ENCODE measurements at regions not wholly inside any gene's neighbourhood (a gene's known extent, or its start where the extent isn't known, plus 50 kb on each side); places are given as distances from the start of the nearest gene placed in this dataset.
"Not testable (repeated sequence)": the region's sequence is repeated elsewhere in the genome, so short reads cannot be mapped to it uniquely, and the experiment has no call there.

GRCh38 chr12:75798136-75798926, 233.2 kb downstream of the PHLDA1 start:
- no peak for DNase-seq (ENCODE audit: low read depth, low spot score)

GRCh38 chr12:75795125-75795524, 236.5 kb downstream of the PHLDA1 start:
- DNase-seq (ENCODE audit: low read depth, low spot score) = no peak

DNA sequence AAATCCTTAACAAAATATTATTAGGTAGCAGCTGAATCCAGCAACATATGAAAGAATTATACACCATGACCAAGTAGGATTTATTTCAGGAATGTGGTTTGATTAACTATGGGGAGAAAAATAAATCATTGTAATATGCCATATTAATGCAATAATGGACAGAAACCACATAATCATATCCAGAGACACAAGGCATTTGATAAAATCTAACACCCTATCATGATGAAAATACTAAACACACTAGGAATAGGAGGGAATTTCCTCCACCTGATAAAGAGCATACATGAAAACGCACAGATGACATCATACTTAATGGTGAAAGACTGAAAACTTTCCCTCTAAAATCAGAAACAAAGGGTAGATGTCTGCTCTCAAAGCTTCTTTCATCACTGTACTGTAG, 238.9 kb downstream of the PHLDA1 start:
- DNase-seq (ENCODE audit: low read depth, low spot score) = no peak

DNA sequence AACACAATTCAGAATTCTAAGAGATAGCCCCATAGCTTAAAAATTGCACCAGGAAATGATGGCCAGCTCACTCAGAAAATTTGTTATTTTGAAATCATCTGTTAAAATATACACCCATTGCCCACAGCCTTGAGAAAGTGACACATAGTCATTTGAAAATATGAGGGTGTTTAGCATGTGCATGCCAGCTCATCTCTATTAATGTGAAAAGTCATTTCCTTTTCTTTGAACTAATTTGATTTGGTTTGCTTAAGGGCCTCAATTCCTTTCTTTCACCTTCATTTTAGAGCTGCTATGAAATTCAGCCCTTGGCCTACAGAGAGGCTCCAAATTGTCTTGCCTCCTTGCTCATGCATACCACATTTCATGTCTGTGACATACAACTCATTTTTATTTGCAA, 241.4 kb downstream of the PHLDA1 start:
- DNase-seq (ENCODE audit: low read depth, low spot score) = no peak

DNA sequence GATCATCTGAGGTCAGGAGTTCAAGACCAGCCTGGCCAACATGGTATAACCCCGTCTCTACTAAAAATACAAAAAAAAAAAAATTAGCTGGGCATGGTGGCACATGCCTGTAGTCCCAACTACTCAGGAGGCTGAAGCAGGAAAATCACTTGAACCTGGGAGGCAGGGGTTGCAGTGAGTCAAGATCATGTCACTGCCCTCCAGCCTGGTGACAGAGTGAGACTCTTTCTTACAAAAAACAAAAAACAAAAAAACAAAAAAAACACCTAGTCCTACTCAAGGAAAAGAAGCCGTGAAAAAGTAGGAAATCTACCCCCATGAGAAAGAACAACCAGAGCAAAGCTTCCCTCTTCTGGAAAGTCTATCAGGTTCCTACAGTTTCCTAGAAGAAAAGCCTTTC, 244.4 kb downstream of the PHLDA1 start:
- not testable (repeated sequence) for DNase-seq (ENCODE audit: low read depth, low spot score)

DNA sequence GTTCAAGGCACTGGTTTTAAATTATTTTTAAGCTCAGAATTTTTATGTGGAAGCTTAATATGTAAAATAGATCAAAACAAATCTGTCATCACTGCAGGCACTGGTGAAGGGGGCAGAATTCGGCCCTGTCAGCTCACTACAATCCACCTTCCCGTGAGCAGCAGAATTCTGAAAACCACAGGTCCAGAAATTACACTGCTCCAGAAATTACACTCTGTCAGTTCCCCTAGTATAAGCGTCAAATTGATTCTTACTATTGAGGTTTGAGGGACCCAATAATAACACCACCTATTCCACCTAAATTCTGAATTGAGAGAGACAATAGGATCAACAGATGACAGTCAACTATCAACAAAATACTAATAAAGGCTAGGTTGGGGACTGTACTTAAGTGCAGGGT, 245.5 kb downstream of the PHLDA1 start:
- no peak for DNase-seq (ENCODE audit: low read depth, low spot score)

GRCh38 chr12:75784591-75784990, 247.0 kb downstream of the PHLDA1 start:
- no peak for DNase-seq (ENCODE audit: low read depth, low spot score)

GRCh38 chr12:75783093-75783877, 248.3 kb downstream of the PHLDA1 start:
- DNase-seq (ENCODE audit: low read depth, low spot score) = peak; percentile 89

DNA sequence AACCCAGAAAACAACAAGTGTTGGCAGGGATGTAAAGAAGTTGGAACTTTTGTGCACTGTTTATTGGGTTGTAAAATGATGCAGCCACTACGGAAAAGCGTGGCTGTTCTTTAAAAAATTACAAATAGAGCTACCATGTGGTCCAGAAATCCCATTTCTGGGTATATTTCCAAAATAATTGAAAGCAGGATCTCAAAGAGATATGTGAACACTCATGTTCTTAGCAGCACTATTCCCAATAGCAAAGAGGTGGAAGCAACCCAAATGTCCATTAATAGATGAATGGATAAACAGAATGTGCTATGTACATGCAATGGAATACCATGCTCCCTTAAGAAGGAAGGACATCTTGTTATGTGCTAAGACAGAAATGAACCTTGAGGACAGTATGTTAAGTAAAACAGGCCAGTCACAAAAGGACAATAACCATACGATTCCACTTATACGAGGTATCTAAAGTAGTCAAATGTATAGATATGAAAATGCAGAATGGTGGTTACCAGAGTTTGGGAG, 249.5 kb downstream of the PHLDA1 start:
- no peak for DNase-seq (ENCODE audit: low read depth, low spot score)

DNA sequence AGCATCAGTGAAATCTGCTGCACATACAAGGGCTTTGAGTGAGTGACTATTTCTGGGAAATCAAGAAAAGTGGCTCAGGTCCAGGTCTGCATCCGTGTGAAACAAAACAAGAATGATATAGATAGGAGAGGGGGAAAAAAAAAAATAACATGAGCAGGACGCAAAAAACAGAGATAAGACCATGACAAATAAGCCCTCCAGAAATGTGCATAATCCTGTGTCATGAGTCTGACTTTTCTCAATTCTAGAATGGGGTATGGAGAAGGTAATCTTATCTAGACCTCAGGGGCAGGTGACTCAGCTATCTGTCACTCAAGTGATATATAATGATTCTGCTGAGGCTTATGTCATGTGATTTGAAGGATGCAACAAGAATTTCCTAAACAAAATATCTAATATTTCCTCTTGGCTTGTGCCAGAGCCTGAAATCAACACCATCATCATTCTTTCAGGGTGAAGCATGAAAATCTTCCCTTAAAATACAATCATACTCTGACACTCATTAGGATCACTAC, 250.0 kb downstream of the PHLDA1 start:
- DNase-seq (ENCODE audit: low read depth, low spot score) = no peak

GRCh38 chr12:75779891-75780496, 251.6 kb downstream of the PHLDA1 start:
- no peak for DNase-seq (ENCODE audit: low read depth, low spot score)

- DNase-seq (ENCODE audit: low read depth, low spot score) = no peak
These were observed 257.1 kb downstream of the PHLDA1 start for GRCh38 chr12:75774261-75775052.

DNA sequence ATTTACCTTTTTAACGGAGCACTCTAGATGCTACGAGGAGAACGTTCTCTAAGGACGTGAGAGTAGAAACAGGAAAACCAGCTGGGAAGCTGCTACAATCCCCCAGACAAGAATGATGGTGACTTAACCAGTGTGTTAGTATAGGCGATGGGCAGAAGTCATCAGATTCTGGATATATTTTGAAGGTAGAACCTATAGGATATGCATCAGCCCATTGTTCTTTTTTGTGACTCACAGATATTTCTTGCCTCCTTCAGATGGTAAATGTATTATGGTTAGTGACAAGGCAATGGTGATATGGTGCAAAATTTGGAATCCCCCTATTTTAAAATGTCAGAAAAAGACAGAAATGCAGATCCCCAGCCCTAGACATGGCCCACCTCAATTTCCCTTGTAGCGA, 258.2 kb downstream of the PHLDA1 start:
- no peak for DNase-seq (ENCODE audit: low read depth, low spot score)

DNA sequence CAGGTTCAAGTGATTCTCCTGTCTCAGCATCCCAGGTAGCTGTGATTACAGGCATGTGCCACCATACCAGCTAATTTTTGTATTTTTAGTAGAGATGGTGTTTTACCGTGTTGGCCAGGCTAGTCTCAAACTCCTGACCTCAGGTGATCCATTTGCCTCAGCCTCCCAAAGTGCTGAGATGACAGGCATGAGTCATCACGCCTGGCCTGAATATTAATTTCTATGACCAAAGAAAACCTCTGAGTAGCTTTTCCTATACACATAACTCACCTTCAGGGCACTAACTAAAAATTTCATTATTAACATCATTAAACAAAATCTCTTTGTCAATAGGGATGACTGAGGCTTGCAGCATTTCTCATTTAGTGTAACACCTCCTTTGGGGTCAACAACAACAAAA, 259.6 kb upstream of the KRR1 start:
- no peak for DNase-seq (ENCODE audit: low read depth, low spot score)

DNA sequence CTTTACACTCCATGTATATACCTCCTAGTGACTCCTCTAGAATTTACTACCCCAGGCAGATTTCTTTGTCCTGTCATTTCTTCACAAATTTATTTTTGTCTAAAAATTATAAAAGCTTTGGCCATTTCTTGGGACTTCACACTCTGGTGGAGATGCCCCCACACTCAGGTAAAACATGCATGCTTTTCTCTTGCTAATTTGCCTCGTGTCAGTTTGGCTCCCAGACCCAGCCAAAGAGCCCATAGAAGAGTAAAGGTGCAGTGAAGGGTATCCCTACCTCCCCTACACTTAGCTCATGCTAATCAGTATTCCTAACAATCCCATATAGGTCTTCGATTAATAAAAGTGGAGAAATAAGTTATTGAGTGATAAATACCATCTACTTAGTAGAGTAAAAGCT, 256.5 kb upstream of the KRR1 start:
- DNase-seq (ENCODE audit: low read depth, low spot score) = no peak

- no peak for DNase-seq (ENCODE audit: low read depth, low spot score)
These were observed 255.1 kb upstream of the KRR1 start for GRCh38 chr12:75766263-75767160.

DNA sequence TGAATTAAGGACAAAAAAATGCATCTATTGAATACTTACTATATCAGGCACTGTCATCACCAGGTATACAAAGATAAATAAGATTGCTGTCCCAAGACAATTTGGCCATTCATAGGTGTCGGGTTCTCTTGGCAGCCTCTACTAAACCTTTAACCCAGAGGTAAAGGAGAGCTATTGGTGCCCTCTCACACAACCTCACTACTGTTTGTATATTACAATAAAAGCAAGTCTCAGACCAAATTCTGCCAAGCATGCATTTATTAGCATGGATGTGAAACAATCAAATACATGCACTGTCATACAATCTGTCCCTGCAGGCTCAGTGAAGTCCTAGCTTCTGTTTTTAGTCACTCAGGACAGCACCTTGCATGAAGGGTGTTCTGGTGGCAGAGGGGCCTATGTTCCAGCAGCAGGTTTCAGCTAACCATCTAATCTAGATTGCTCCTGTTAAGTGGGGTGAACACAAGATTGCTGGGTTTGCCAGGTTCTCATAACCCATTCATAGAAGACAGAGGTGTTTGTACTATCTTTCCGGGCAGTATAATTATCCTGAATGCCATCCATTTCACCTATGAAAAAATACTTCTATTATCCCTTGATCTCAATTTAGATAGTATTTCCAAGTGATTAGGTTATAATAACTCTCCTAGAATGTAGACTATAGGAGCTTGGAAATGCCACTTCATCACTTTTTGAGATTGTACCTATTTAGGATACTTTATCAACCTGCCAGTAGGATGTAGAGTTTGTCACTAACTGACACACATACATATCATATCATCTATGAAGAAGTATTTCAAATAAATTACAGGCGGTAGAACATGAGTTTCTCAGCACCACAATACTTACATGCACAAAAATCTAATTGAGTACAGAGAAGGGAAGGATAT, 254.0 kb upstream of the KRR1 start:
- no peak for DNase-seq (ENCODE audit: low read depth, low spot score)

DNA sequence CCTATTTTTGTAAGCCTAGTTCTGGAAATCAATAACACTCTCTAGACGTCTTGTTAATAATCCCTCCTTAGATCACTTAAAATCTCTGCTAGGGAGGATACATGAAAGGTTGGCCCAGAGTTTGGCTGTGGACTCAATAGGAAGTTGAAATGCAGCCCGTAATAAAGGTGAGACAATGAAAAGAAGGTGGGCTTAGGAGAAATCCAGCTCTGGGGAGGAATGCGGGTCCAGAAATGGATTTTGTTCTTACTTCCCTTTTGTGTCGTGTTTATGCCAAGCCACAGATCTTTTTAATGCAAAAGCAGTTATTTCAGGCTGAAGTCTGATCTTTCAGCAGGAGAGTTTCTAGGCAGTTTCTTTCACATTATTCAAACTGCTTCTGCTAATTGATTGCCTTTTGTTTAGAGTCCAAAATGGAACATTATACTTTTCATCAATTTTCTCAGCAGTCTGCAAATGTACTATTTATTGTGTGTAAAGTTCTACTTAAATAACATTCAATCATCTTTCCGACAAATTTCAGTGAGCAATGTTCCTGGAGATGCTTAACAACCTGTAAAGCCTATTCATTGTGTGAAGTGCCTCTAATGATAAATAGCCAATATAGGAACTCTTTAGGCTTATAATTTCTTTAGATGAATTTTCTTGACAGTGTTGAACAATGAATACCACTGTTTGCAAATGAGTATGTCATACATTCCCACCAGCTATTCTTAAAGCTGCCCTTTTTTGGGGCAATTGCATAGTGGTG, 252.9 kb upstream of the KRR1 start:
- DNase-seq (ENCODE audit: low read depth, low spot score) = no peak
